Neural progenitor cell (in vitro differentiated cells): ENCODE measurements at regions not wholly inside any gene's neighbourhood (a gene's known extent, or its start where the extent isn't known, plus 50 kb on each side); places are given as distances from the start of the nearest gene placed in this dataset.
A peak's percentile ranks its signal among the peaks of the same experiment; 100 is the strongest.

Experiments used
- EZH2 ChIP-seq: fragments of 200-600 bp; sonication (generic); IDR thresholded peaks from 2 replicates; pipeline ENCODE4 v1.6.1; 2017; ENCODE audit warnings: antibody characterized with exemption, mild to moderate bottlenecking, moderate library complexity
- EZH2phosphoT487 ChIP-seq: fragments of 200-600 bp; sonication (generic); IDR thresholded peaks from 2 replicates; pipeline ENCODE4 v1.6.1; 2017; ENCODE audit warnings: antibody characterized with exemption
- TF ChIP-seq, protein P1 (sequence below): fragments of 200-600 bp; sonication (generic); IDR thresholded peaks from 2 replicates; pipeline ENCODE4 v1.5.1; 2017; ENCODE audit warnings: antibody characterized with exemption, mild to moderate bottlenecking

DNA sequence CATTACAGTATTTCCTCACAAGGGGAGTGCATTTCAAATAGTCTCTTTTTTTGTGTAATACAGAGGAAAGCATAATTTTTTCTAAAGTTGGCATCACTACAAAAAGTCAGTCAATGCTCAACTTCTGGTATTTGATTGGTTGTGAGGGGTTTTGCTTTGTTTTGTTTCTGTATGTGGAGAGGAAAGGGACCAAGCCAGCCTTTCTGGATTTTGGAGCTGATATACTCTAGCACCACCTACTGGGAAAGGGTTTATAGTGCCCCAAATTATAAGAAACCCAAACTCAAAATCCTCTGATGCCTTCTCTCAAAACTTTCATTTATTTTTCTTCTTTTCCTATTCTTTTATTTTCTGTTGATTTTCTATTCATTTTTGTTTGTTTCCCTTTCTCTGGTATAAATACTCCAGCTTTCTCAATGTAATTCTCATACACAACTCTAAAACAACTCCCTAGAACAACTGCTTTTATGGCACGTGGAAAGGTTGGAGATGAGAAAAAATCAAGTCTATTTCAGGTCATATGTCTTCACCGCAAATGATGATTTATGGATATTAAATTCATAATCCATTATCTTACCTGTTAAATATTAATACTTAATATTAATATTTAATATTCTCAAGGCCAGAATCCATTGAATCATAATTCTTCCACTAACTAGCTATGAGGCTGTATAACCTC, 69.5 kb upstream of the ANXA1 start:
- TF ChIP-seq, protein P1, sequence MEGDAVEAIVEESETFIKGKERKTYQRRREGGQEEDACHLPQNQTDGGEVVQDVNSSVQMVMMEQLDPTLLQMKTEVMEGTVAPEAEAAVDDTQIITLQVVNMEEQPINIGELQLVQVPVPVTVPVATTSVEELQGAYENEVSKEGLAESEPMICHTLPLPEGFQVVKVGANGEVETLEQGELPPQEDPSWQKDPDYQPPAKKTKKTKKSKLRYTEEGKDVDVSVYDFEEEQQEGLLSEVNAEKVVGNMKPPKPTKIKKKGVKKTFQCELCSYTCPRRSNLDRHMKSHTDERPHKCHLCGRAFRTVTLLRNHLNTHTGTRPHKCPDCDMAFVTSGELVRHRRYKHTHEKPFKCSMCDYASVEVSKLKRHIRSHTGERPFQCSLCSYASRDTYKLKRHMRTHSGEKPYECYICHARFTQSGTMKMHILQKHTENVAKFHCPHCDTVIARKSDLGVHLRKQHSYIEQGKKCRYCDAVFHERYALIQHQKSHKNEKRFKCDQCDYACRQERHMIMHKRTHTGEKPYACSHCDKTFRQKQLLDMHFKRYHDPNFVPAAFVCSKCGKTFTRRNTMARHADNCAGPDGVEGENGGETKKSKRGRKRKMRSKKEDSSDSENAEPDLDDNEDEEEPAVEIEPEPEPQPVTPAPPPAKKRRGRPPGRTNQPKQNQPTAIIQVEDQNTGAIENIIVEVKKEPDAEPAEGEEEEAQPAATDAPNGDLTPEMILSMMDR: peak; percentile 81
- no peak for TF ChIP-seq EZH2phosphoT487
- TF ChIP-seq EZH2: no peak
